Upper lobe of left lung (tissue), 6 donors: ENCODE measurements at regions not wholly inside any gene's neighbourhood (a gene's known extent, or its start where the extent isn't known, plus 50 kb on each side); places are given as distances from the start of the nearest gene placed in this dataset.

Source experiments
- ATAC-seq, 2 donors: fragments of 200-7000 bp; cut with Tn5 transposase; one replicate each; pipeline ENCODE4 v1.9.1; 2022; ENCODE audit warnings: mild to moderate bottlenecking in 2 of 2, moderate library complexity in 2 of 2; ENCODE audit not compliant: low FRiP score in 2 of 2
- DNase-seq, 2 donors: peaks; one replicate each; pipeline ENCODE4 v3.0.0-alpha.2; 2019 to 2020
- H3K27ac ChIP-seq, 4 donors: fragments of 200-600 bp; sonication (generic); one replicate each; pipeline ENCODE4 v1.5.1; 2016 to 2019
- H3K27me3 ChIP-seq, 4 donors: fragments of 200-600 bp; sonication (generic); one replicate each; pipeline ENCODE4 v1.5.1; 2017 to 2019
- H3K36me3 ChIP-seq, 4 donors: fragments of 200-600 bp; sonication (generic); one replicate each; pipeline ENCODE4 v1.5.1; 2016 to 2019
- H3K4me1 ChIP-seq, 4 donors: fragments of 200-600 bp; sonication (generic); one replicate each; pipeline ENCODE4 v1.5.1; 2018 to 2019
- H3K4me3 ChIP-seq, 4 donors: fragments of 200-600 bp; sonication (generic); one replicate each; pipeline ENCODE4 v1.5.1; 2017 to 2019; ENCODE audit warnings: mild to moderate bottlenecking in 2 of 4, moderate library complexity in 1 of 4
- H3K9me3 ChIP-seq, 4 donors: fragments of 200-600 bp; sonication (generic); one replicate each; pipeline ENCODE4 v1.5.1; 2018 to 2019
- EP300 ChIP-seq, 4 donors: sonication (generic); formaldehyde crosslinking; IDR thresholded peaks; one replicate each; pipeline ENCODE4 v1.5.1; 2017; ENCODE audit warnings: antibody characterized with exemption in 4 of 4, control low read depth in 2 of 4
- POLR2A ChIP-seq, 4 donors: fragments of 450-650 bp; IDR thresholded peaks; one replicate each; pipeline ENCODE4 v1.5.1; 2016 to 2017; ENCODE audit warnings: antibody characterized with exemption in 4 of 4, mild to moderate bottlenecking in 2 of 4
- POLR2AphosphoS5 ChIP-seq, 2 donors: sonication (generic); formaldehyde crosslinking; IDR thresholded peaks; one replicate each; pipeline ENCODE4 v1.5.1; 2017; ENCODE audit warnings: antibody characterized with exemption in 2 of 2
- WGBS, 2 donors: methylation state at CpG; one replicate each; pipeline ENCODE4 v1.1.5; 2017 to 2018; 5-methylcytosine and 5-hydroxymethylcytosine counted together
- TF ChIP-seq, protein P1 (sequence below), 6 experiments: fragments of 450-650 bp in 4 of 6; fragments of 200-600 bp in 2 of 6; sonication (generic) in 2 of 6; IDR thresholded peaks; one replicate each; pipeline ENCODE4 v1.5.1; 2016 to 2019; ENCODE audit warnings: antibody characterized with exemption in 6 of 6
- donor health status: DM: no; HTN: no; CAD: no; lungs with moderate emphysema.
- donor health status: DM: no; HTN: yes; CAD: no; lungs with severe emphysema.

DNA sequence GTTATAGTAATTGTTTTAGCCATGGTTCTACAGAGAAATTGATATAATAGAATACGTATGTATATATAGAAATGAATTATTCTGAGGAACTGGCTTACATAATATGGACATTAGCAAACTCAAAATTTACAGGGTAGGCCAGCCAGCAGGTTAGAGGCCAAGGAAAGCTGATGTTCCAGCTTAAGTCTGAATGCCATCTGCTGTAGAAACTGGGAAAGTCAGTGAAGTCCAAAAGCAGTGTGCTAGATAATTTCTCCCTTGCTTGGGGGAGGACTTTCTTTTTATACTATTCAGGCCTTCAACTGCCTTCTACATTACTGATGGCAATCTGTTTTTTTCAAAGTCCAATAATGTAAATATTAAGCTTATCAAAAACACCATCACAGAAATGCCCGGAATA lies 1174.7 kb downstream of the ZPLD1 start:
- TF ChIP-seq POLR2AphosphoS5 (IDR thresholded peaks at IDR 0.05) (no peak), EP300 (IDR thresholded peaks at IDR 0.05) (no peak), POLR2A (IDR thresholded peaks at IDR 0.05) (no peak)
- TF ChIP-seq, protein P1, sequence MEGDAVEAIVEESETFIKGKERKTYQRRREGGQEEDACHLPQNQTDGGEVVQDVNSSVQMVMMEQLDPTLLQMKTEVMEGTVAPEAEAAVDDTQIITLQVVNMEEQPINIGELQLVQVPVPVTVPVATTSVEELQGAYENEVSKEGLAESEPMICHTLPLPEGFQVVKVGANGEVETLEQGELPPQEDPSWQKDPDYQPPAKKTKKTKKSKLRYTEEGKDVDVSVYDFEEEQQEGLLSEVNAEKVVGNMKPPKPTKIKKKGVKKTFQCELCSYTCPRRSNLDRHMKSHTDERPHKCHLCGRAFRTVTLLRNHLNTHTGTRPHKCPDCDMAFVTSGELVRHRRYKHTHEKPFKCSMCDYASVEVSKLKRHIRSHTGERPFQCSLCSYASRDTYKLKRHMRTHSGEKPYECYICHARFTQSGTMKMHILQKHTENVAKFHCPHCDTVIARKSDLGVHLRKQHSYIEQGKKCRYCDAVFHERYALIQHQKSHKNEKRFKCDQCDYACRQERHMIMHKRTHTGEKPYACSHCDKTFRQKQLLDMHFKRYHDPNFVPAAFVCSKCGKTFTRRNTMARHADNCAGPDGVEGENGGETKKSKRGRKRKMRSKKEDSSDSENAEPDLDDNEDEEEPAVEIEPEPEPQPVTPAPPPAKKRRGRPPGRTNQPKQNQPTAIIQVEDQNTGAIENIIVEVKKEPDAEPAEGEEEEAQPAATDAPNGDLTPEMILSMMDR (IDR thresholded peaks at IDR 0.05) = no peak
- DNase-seq (no peak), ATAC-seq (no peak)
- no peaks in the 10 kb centered on the region for H3K36me3 ChIP-seq
- H3K9me3 ChIP-seq = no peaks in the 10 kb centered on the region
- no peaks in the 10 kb centered on the region for H3K4me1 ChIP-seq
- H3K27me3 ChIP-seq = no peaks in the 10 kb centered on the region
- no peak overlapping the region for H3K4me3 ChIP-seq
- no peak overlapping the region for H3K27ac ChIP-seq
- WGBS, 2 donors = 78 to 90% methylated on average over 2 of the region's 2 CpGs

DNA sequence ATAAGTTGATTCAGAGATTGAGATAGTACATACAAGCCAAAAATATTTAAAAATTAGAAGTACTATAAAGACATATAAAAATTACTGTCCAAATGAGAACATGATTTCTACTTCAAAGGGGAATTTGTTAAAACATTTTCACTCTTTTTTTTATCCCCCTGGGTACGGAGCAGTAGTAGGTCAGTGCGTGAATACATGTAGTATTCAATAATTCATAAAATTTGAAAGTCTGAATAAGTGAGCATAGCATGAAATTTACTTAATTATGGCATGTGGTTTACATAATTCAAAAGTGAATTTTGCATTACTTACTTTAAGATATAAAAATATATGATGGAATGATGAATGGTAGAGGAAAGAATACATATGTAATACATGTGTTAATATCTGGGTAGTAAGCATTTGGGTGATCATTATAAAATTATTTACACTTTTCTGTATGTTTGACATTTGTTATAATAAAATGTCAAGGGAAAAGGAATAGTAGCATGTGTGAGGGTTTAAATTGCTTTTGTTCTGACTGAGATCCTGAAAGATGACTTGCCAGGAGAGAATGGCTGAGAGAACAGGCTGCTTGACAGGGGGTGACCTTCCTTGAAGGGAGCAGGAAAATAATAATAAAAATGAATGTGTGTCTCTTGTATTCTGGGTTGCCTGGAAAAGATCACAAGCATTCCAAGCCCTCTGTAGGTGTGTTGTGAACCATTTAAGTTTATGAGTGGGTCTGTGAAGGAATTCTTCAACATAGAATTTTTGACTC lies 1178.8 kb downstream of the ZPLD1 start:
- no peak overlapping the region for H3K4me3 ChIP-seq
- WGBS, 2 donors = 87 to 91% methylated on average over 2 of the region's 2 CpGs
- DNase-seq (no peak), ATAC-seq (no peak)
- TF ChIP-seq POLR2A (IDR thresholded peaks at IDR 0.05) = no peak
- TF ChIP-seq, protein P1 (IDR thresholded peaks at IDR 0.05) = no peak
- TF ChIP-seq POLR2AphosphoS5 (IDR thresholded peaks at IDR 0.05) = no peak
- TF ChIP-seq EP300 (IDR thresholded peaks at IDR 0.05) = no peak
- no peaks in the 10 kb centered on the region for H3K9me3 ChIP-seq
- no peak overlapping the region for H3K27ac ChIP-seq
- no peaks in the 10 kb centered on the region for H3K36me3 ChIP-seq
- H3K4me1 ChIP-seq = no peaks in the 10 kb centered on the region
- no peaks in the 10 kb centered on the region for H3K27me3 ChIP-seq

DNA sequence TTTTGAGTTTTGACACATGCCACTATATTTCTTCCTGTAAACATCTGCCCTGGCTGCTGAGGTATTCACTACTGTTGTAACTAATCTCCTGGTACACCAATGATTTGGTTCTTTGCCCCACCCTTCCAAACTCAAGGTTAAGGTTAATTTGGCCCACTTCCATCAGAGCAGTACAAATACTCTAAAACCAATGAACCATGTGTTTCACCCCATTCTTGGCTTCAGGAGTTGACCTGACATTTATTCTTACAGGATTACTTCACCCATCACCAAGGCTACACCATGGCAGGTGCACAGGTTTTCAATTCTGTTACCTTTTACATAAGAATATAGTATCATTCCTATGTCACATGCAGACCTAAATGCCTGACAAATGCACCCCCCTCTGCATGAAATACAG lies 1179.9 kb downstream of the ZPLD1 start:
- Histone ChIP-seq H3K27ac (no peak overlapping the region), H3K27me3 (no peaks in the 10 kb centered on the region), H3K4me3 (no peak overlapping the region), H3K9me3 (no peaks in the 10 kb centered on the region), H3K36me3 (no peaks in the 10 kb centered on the region), H3K4me1 (no peaks in the 10 kb centered on the region)
- TF ChIP-seq, protein P1 (IDR thresholded peaks at IDR 0.05) = no peak
- TF ChIP-seq POLR2A (IDR thresholded peaks at IDR 0.05) (no peak), EP300 (IDR thresholded peaks at IDR 0.05) (no peak)
- no peak for ATAC-seq
- DNase-seq = no peak

DNA sequence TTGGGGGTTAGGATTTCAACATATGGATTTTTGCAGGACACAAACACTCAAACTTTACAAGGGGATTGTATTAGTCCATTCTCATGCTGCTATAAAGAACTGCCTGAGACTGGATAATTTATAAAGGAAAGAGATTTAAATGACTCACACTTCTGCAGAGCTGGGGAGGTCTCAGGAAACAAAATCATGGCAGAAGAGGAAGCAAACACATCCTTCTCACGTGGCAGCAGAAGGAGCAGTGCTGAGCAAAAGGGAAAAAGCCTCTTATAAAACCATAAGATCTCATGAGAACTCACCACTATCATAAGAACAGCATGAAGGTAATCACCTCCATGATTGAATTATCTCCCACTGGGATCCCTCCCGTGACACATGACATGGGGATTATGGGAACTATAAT lies 1183.1 kb downstream of the ZPLD1 start:
- H3K36me3 ChIP-seq = no peaks in the 10 kb centered on the region
- H3K27ac ChIP-seq = no peak overlapping the region
- TF ChIP-seq EP300 (IDR thresholded peaks at IDR 0.05) (no peak), POLR2AphosphoS5 (IDR thresholded peaks at IDR 0.05) (no peak), POLR2A (IDR thresholded peaks at IDR 0.05) (no peak)
- TF ChIP-seq, protein P1 (IDR thresholded peaks at IDR 0.05) = no peak
- H3K4me1 ChIP-seq = no peaks in the 10 kb centered on the region
- DNase-seq = no peak
- ATAC-seq = no peak
- no peaks in the 10 kb centered on the region for H3K27me3 ChIP-seq
- WGBS, 2 donors = 33 to 49% methylated on average over 2 of the region's 2 CpGs
- H3K4me3 ChIP-seq = no peak overlapping the region
- no peaks in the 10 kb centered on the region for H3K9me3 ChIP-seq

DNA sequence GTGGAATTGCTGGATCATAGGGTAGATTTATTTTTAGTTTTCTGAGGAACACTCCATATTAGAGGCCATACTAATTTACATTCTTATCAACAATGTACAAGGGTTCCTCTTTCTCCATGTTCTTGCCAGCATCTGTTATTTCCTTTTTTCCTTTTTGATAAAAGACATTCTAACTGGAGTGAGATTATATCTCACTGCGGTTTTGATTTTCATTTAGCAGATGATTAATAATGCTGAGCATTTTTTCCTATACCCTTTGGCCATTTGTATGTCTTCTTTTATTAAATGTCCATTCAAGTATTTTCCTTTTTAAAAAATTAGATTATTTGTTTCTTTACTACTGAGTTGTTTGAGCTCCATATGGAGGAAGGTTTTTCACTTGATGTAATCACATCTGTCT lies 1189.5 kb downstream of the ZPLD1 start:
- H3K4me3 ChIP-seq = no peak overlapping the region
- no peak overlapping the region for H3K27ac ChIP-seq
- H3K4me1 ChIP-seq = no peaks in the 10 kb centered on the region
- DNase-seq (no peak), ATAC-seq (no peak)
- no peaks in the 10 kb centered on the region for H3K36me3 ChIP-seq
- WGBS, 2 donors = 31 to 36% methylated on average over 1 of the region's 1 CpG
- TF ChIP-seq POLR2A (IDR thresholded peaks at IDR 0.05) = no peak
- TF ChIP-seq EP300 (IDR thresholded peaks at IDR 0.05) = no peak
- TF ChIP-seq POLR2AphosphoS5 (IDR thresholded peaks at IDR 0.05) = no peak
- TF ChIP-seq, protein P1 (IDR thresholded peaks at IDR 0.05) = no peak
- H3K27me3 ChIP-seq = no peaks in the 10 kb centered on the region
- H3K9me3 ChIP-seq = no peaks in the 10 kb centered on the region
